Keratinocyte (primary cell): ENCODE measurements at regions not wholly inside any gene's neighbourhood (a gene's known extent, or its start where the extent isn't known, plus 50 kb on each side); places are given as distances from the start of the nearest gene placed in this dataset.

ENCODE experiments used
- DNase-seq: peaks from one replicate; pipeline ENCODE4 v3.0.0-alpha.2; 2011; ENCODE audit warnings: low read depth, missing footprints, low spot score
- FAIRE-seq: peaks from 2 replicates; lab custom pipeline; 2011; peaks lifted over from hg19 to GRCh38; lab: Jason Lieb, UNC
- H2AFZ ChIP-seq: 2 replicates; pipeline ENCODE4 v1.6.0; 2012; ENCODE audit warnings: low read length, control low read depth, inconsistent platforms; ENCODE audit not compliant: control insufficient read depth
- H3K27ac ChIP-seq: 2 replicates; pipeline ENCODE4 v1.5.1; 2011; ENCODE audit warnings: low read length; ENCODE audit not compliant: control insufficient read depth, insufficient read depth
- H3K27me3 ChIP-seq: 3 replicates; pipeline ENCODE4 v1.6.0; 2011; ENCODE audit warnings: low read length; ENCODE audit not compliant: control insufficient read depth, insufficient read depth; ENCODE audit errors: extremely low read depth
- H3K36me3 ChIP-seq, 2 experiments: 2 replicates in 1 of 2; 3 replicates in 1 of 2; pipeline ENCODE4 v1.5.1; 2011; ENCODE audit warnings: low read length in 2 of 2, mild to moderate bottlenecking in 1 of 2; ENCODE audit not compliant: control insufficient read depth in 2 of 2, insufficient read depth in 2 of 2; ENCODE audit errors: extremely low read depth in 1 of 2
- H3K4me1 ChIP-seq: 3 replicates; pipeline ENCODE4 v1.5.1; 2011; ENCODE audit warnings: low read length; ENCODE audit not compliant: control insufficient read depth, insufficient read depth; ENCODE audit errors: extremely low read depth
- H3K4me2 ChIP-seq: 3 replicates; pipeline ENCODE4 v1.6.0; 2011; ENCODE audit warnings: low read depth, low read length; ENCODE audit not compliant: control insufficient read depth, insufficient read depth; ENCODE audit errors: extremely low read depth
- H3K4me3 ChIP-seq, 3 experiments: fragments of 200-600 bp in 1 of 3; sonication (generic) in 1 of 3; 2 replicates in 2 of 3; 3 replicates in 1 of 3; pipeline ENCODE4 v1.5.1; 2011 to 2016; ENCODE audit warnings: low read length in 3 of 3, mild to moderate bottlenecking in 3 of 3, control low read depth in 2 of 3, inconsistent platforms in 1 of 3, low read depth in 1 of 3, mixed read lengths in 1 of 3, mixed run types in 1 of 3, moderate library complexity in 1 of 3; ENCODE audit not compliant: control insufficient read depth in 2 of 3, insufficient read depth in 2 of 3; ENCODE audit errors: extremely low read depth in 1 of 3
- H3K79me2 ChIP-seq: 2 replicates; pipeline ENCODE4 v1.6.0; 2012; ENCODE audit warnings: low read length; ENCODE audit not compliant: control insufficient read depth, insufficient read depth
- H3K9ac ChIP-seq: 3 replicates; pipeline ENCODE4 v1.6.0; 2011; ENCODE audit warnings: low read length; ENCODE audit not compliant: control insufficient read depth, insufficient read depth; ENCODE audit errors: extremely low read depth
- H3K9me1 ChIP-seq: 3 replicates; pipeline ENCODE4 v1.6.0; 2011; ENCODE audit warnings: low read length; ENCODE audit not compliant: control insufficient read depth, insufficient read depth; ENCODE audit errors: extremely low read depth
- H3K9me3 ChIP-seq: 2 replicates; pipeline ENCODE4 v1.5.1; 2012; ENCODE audit warnings: low read depth, low read length; ENCODE audit not compliant: control insufficient read depth
- H4K20me1 ChIP-seq: 3 replicates; pipeline ENCODE4 v1.6.0; 2011; ENCODE audit warnings: low read length; ENCODE audit not compliant: control insufficient read depth, insufficient read depth; ENCODE audit errors: extremely low read depth
- CTCF ChIP-seq, 3 experiments: IDR thresholded peaks in 1 of 3; conservative IDR thresholded peaks in 1 of 3; optimal IDR thresholded peaks in 1 of 3; 2 replicates in 2 of 3; 3 replicates in 1 of 3; pipeline versions ENCODE3 to v1.5.1; 2011; ENCODE audit warnings: low read length in 3 of 3, mild to moderate bottlenecking in 3 of 3, moderate library complexity in 2 of 3, control low read depth in 1 of 3, inconsistent platforms in 1 of 3; ENCODE audit not compliant: insufficient read depth in 2 of 3; ENCODE audit errors: extremely low read depth in 1 of 3
- EZH2 ChIP-seq: IDR thresholded peaks from one replicate; pipeline ENCODE4 v1.6.1; 2012; ENCODE audit warnings: inconsistent platforms, mild to moderate bottlenecking, low read length, moderate library complexity
- dilution Hi-C: fragments of 300-500 bp; cut with MboI; formaldehyde crosslinking; loops from one replicate; pipeline ENCODE4 v1.7.0; 2020; ENCODE audit warnings: low sequenced_read_pairs; ENCODE audit not compliant: extremely low pct_ligation_motif_present

GRCh38 chr15:70407955-70408354, 310.2 kb upstream of the TLE3 start:
- H3K9me3 ChIP-seq = peaks cover 2% of the 10 kb centered on the region
- no peak for FAIRE-seq
- no peak overlapping the region for H3K4me3 ChIP-seq
- no peak overlapping the region for H3K27ac ChIP-seq
- no peak overlapping the region for H3K9ac ChIP-seq
- peaks cover 17% of the 10 kb centered on the region for H3K27me3 ChIP-seq
- TF ChIP-seq EZH2 = no peak
- TF ChIP-seq CTCF (optimal IDR thresholded peaks at IDR 0.05 in 1 of 3, IDR thresholded peaks at IDR 0.05 in 1 of 3, conservative IDR thresholded peaks at IDR 0.05 in 1 of 3; ENCODE audit: extremely low read depth in 1 of 3, insufficient read depth in 2 of 3, low read length in 3 of 3) = no peak
- H3K36me3 ChIP-seq = no peaks in the 10 kb centered on the region
- dilution Hi-C loops = no loop called here
- no peaks in the 10 kb centered on the region for H3K9me1 ChIP-seq
- no peak overlapping the region for H3K4me2 ChIP-seq
- no peaks in the 10 kb centered on the region for H4K20me1 ChIP-seq
- peaks cover 11% of the 10 kb centered on the region for H3K4me1 ChIP-seq
- H3K79me2 ChIP-seq = no peaks in the 10 kb centered on the region
- DNase-seq = no peak
- no peak overlapping the region for H2AFZ ChIP-seq

- TF ChIP-seq EZH2 (no peak), CTCF (optimal IDR thresholded peaks at IDR 0.05 in 1 of 3, IDR thresholded peaks at IDR 0.05 in 1 of 3, conservative IDR thresholded peaks at IDR 0.05 in 1 of 3; ENCODE audit: extremely low read depth in 1 of 3, insufficient read depth in 2 of 3, low read length in 3 of 3) (no peak)
- no peak for DNase-seq
- H2AFZ ChIP-seq = no peak overlapping the region
- no peak overlapping the region for H3K9ac ChIP-seq
- H3K36me3 ChIP-seq = no peaks in the 10 kb centered on the region
- no peak for FAIRE-seq
- no peak overlapping the region for H3K27ac ChIP-seq
- H3K9me3 ChIP-seq = peaks cover 2% of the 10 kb centered on the region
- H4K20me1 ChIP-seq = no peaks in the 10 kb centered on the region
- peaks cover 11% of the 10 kb centered on the region for H3K4me1 ChIP-seq
- H3K79me2 ChIP-seq = no peaks in the 10 kb centered on the region
- H3K4me3 ChIP-seq = no peak overlapping the region
- dilution Hi-C loops = no loop called here
- no peaks in the 10 kb centered on the region for H3K9me1 ChIP-seq
- peaks cover 19% of the 10 kb centered on the region for H3K27me3 ChIP-seq
- H3K4me2 ChIP-seq = no peak overlapping the region
Measured at GRCh38 chr15:70407336-70407670, 309.6 kb upstream of the TLE3 start.
